Neural progenitor cell (in vitro differentiated cells): ENCODE measurements at regions not wholly inside any gene's neighbourhood (a gene's known extent, or its start where the extent isn't known, plus 50 kb on each side); places are given as distances from the start of the nearest gene placed in this dataset.

ENCODE experiments used
- CTCF ChIP-seq: fragments of 200-600 bp; sonication (generic); IDR thresholded peaks from 2 replicates; pipeline ENCODE4 v1.5.1; 2017; ENCODE audit warnings: antibody characterized with exemption, mild to moderate bottlenecking
- EZH2 ChIP-seq: fragments of 200-600 bp; sonication (generic); IDR thresholded peaks from 2 replicates; pipeline ENCODE4 v1.6.1; 2017; ENCODE audit warnings: antibody characterized with exemption, mild to moderate bottlenecking, moderate library complexity

GRCh38 chr2:193088026-193088425, 893.3 kb upstream of the TMEFF2 start:
- TF ChIP-seq CTCF (no peak), EZH2 (no peak)
